Activated CD8-positive, alpha-beta memory T cell treated with anti-CD3 and anti-CD28 coated beads, Interleukin-2, amount 50 U/mL, for 24 hours (primary cell): ENCODE measurements at regions not wholly inside any gene's neighbourhood (a gene's known extent, or its start where the extent isn't known, plus 50 kb on each side); places are given as distances from the start of the nearest gene placed in this dataset.
"Not testable (repeated sequence)": the region's sequence is repeated elsewhere in the genome, so short reads cannot be mapped to it uniquely, and the experiment has no call there.

Source experiments
- DNase-seq: peaks from one replicate; pipeline ENCODE4 v3.0.0-alpha.2; 2020; ENCODE audit errors: extremely low read depth

DNA sequence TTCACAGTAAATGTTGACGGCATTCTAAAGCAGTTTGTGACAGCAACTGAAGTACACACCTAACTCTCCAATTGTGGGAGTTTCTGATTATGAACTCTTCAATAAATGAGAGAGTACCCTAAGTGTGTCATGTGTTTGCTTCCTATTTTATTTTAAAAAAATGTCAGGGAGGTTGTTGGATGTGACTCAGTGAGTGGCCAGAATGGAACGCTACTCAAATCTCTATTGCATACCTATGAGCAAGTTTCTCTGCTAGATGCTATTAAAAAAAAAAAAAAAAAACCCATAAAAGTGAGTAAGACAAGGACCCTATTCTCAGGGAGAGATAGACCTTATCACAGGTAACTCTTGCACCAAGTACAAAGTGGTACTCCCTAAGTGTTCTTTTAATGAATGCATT, 256.6 kb downstream of the BTG1 start:
- no peak for DNase-seq

- no peak for DNase-seq
These were observed 257.7 kb downstream of the BTG1 start for GRCh38 chr12:91887957-91888356.

DNA sequence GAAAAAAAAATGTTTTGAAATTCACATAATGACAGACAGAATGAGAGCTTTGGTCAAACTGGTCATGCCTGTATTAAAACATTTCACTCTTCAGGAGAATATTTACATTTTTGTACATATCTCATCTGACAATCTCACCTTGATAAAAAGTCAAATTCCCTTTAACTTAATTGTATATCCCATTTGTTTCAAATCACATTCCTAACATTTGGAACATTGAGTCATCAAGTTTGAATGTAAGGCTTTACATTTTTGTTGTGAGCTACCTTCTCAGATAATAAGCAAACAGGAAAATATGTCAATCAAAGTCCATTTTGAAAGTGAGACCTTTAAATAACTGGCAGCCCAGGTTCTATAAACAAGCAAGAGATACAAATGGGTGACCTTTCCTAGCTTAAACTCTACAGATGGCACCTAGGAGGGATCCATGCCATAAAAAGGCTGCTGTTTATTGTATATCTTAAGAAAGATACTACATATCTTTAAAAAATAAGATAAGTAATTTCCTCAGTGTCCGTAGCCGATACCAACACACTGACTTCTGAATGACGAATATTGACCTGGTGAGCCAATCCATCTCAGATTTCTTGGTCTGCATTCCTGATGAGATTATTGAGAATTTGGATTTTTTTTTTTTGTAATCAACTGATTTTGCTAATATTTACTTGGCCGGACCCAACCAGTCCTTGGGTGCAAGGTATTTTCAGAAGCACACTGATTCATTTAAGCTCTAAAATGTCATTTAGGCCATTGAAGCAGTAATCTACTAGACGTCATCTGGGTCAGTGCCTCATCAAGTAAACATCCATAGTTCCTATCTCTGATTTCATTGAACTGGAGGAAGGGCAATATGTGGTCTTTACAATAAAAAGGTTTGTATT, 259.6 kb downstream of the BTG1 start:
- no peak for DNase-seq

DNA sequence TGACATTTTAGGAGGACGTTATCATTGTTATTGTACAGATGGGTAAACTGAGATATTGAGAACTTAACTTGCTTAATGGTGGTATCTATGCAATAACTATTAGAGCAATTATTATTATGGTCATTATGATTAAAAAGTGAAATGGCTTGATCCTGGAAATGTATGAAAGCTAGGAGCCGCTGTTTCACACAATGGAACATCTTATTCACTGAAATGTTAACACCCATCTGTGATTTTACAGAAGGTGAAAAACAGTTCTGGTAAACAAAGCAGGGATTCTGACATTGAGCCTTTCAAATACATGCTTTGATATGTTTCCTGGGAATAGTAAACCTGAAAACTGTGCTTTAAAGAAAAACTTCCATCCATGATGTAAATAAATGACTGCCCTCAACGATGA, 261.4 kb downstream of the BTG1 start:
- DNase-seq = no peak

DNA sequence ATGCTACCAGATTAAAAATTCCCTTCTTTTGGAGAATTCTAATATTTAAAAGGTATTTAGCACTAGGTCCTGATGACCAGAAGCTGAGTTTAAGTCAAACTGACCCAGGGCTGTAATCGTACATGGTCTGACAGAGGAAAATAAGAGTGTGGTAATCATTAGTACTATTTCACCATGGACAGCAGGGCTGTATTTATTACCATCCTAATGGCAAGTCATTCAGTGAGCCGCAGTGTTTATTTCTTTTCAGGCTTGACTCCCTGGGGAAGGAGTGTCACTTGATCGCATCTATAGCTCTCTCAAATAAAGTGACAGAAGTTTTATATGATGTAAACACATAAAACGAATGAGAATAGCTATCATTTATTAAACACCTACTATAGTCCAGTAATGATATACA, 261.8 kb downstream of the BTG1 start:
- no peak for DNase-seq

GRCh38 chr12:91882910-91883309, 262.7 kb downstream of the BTG1 start:
- DNase-seq = no peak

DNA sequence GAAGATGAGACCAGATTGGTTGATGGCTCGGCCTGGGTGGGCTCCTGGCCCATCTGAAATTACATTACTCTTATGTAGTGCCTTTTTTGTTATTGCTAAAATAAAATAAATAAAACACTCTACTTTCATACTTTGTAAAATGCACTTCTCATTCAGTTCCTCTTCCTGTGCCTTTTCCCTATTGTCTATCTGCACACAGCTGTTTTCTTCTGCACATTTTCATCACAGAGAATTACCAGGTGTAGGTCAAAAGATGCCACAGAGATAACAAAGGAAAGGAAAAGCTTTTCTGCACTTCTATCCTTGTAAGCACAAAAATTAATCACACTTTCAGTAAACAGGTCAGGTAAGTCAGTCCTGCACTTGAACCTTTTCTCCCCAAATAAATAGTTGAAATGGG, 265.1 kb downstream of the BTG1 start:
- no peak for DNase-seq

DNA sequence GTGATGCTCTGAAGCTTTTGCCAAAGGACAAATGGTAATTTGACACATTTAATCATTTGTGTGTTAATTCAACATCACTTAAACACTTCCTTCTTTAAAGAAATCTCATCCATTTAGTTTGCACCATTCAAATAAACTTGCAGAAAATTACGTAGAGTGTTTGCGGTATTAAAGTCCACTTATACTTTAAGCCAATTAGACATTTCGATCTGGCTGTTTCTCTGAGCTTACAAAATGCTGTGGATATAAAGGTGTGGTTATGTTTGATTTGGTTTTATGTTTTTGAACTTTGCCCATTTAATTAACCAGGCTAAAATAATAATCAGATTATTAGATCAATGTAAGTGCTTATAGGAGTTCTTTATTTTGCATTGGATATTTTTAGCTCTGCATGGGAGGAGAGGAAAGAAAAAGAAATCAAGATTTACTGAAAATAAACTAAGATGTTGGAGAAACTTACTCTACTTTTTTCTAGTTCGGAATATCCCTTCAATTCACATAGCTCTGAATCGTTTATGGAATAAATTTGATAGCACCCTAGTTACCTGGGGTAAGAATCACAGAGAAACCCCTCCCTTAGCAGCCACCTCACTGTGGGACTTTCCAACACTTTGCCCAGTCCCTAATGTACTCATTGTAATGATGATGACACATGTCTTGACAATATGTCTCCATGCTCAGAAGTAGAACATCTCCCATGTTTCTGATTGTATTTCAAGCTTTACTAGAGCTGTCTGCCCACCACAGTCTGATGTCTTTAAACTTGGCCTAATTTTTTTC, 268.0 kb downstream of the BTG1 start:
- no peak for DNase-seq

DNA sequence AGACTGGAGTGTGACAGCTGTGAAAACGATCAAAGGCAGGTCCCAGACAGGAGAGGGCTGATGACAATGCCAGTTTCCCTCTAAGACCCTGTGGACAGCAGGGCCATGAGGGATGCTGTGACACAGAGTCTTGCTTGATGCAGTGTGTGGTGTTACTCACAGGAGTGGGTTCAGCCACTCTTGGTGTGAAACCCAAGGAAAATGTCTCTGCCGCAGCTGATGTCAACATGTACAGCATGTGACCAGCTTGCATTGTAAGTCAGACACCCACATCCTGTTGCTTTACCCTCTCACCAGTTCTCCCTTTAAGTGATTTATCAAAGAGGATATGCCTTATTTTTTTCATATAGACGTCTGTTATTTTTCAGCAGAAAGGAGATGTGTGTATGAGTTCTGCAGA, 268.6 kb downstream of the BTG1 start:
- peak; percentile 66 for DNase-seq

GRCh38 chr12:91875671-91876070, 270.0 kb downstream of the BTG1 start:
- not testable (repeated sequence) for DNase-seq

GRCh38 chr12:91874086-91874865, 271.4 kb downstream of the BTG1 start:
- no peak for DNase-seq

DNA sequence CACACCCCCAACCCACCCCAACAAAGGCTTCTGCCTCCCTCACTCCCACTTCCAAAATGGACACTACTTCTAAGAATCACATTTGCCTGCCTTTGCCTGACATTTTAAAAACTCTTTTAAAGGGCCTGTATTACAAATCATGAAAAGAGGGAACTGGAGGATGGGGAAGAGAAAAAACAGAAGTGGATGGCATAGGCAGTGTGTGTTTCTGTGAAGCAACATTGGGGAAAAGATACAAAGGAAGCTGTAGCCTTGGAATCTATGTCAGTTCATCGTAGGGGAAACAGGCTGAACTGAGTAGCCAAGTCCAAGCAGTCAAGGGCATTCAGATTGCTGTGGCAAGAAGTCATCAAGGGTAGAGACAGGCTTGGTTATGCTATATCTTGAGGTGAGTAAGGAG, 273.9 kb downstream of the BTG1 start:
- no peak for DNase-seq

DNA sequence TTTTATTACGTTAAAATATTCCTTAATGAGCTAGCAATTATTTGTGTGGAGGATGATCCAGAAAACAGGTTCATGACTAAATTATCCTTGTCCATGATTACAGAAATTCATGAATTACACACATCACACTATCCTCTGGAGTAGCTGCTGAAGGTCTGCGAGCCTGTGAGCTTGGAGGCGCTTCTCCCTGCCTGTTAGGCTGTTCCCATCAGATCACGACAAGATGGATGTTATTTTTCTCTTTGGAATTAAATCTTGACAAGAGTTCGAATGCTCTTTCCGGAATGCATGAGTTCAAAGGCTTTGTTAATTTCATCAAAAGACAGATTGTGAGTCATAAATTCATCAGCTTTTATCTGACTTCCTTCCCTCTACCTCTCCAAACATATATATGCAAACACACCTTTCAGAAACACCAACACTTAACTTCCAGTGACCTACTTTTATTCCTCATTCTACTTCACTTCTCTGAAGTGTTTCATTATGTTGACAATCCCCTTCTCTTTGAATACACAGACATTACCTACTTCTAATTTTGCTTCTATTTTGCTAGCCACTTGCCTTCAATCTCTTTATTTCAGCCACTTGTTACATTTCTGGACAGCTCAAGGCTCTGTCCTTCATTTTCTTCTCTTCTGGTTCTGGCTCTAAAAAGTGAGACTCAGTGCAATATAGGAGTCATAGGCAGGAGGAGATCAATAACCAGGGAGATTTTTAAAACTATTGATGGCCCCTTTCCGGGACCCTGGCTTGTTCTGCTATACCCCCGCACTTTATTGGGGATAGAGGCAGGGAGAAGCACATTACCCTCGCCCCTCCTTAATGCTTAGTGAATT, 274.6 kb downstream of the BTG1 start:
- DNase-seq = no peak

GRCh38 chr12:91868054-91868453, 277.6 kb downstream of the BTG1 start:
- no peak for DNase-seq

DNA sequence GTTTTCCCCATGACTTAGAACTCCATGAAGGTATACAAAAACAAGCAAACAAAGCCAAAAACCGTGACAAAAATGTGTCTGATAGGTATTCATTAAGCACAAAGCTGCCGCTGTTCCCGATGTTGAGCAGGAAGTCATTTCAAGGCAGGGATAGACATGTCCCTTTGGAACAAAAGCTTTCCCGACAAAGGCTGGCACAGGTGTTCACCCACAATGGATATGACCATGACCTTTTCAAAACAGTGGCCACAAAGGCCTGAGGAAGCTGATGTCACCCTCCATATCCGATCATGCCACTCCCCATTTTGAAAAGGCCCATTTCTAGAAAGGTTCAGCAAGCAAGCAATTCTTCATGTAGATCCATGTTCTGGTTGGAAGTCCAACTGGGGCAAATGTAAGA, 279.1 kb downstream of the BTG1 start:
- no peak for DNase-seq

GRCh38 chr12:91863702-91864101, 281.9 kb downstream of the BTG1 start:
- DNase-seq = no peak

GRCh38 chr12:91861554-91861953, 284.1 kb downstream of the BTG1 start:
- no peak for DNase-seq

- no peak for DNase-seq
These were observed 286.3 kb downstream of the BTG1 start for GRCh38 chr12:91859347-91859746.

DNA sequence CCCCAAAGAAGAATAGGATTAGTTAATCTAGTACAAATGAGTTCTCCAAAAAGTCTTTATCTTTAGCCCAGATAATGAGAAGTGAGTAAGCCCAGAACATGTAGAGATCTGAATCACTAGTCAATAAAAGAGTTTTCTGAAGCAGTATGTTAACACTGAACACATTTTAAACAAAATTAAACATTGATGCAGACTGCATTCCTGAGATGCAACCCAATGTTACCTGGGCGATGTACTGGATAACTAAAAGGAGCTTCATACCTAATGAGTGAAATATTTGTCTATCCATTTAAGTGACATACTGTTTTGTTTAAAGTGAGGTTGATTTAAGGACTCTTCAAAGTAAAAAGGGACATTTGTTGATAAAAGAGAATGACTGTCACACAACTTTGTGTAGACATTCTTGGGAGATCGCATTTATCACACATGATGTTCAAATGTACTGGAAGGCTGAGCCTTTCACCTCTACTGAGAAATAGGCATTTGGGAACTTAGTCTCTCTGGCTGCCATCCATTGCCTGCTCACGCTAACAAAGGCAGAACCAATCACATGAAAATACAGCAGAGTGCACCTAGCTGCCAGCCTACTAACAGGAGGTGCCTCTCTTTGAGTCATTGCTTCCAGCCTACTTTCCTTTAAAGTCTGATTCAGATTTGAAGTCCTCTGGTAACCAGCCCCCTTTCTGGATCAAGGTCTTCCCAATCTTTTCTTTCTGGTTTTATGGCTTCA, 287.7 kb downstream of the BTG1 start:
- DNase-seq = no peak

DNA sequence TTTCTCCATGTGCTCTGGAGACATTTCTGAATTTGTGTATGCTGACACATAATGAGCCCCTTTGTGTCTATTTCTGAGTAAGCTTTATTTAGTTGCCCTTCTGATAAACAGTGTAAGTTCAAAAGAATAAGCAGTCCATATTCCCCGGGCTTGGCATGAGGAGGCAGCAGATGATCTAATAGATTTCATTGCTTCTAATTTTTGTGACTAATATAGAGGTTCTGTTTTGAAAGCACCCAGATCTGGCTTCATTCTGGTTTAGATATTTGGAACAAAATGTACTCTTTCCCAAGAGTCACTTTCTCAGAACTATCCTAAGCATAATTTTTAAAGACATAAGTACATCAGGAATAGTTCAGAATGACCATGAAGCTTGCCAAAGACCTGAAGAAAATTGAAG, 290.9 kb downstream of the BTG1 start:
- no peak for DNase-seq
